H1 (cell line): ENCODE measurements at regions not wholly inside any gene's neighbourhood (a gene's known extent, or its start where the extent isn't known, plus 50 kb on each side); places are given as distances from the start of the nearest gene placed in this dataset.

Experiments
- CTCF ChIA-PET: fragments of 300-600 bp; sonication (Branson Sonifier 250); formaldehyde crosslinking; loops from one replicate; lab custom pipeline; 2021; ENCODE audit not compliant: partially characterized antibody; lab: Charles Lee
- POLR2A ChIA-PET: fragments of 300-600 bp; sonication (Branson Sonifier 250); formaldehyde crosslinking; loops from one replicate; lab custom pipeline; 2021; ENCODE audit warnings: inconsistent platforms; ENCODE audit not compliant: partially characterized antibody; lab: Charles Lee
- DNase-seq, 2 experiments: peaks; one replicate each; pipeline versions ENCODE4 v3.0.0 to v3.0.0-alpha.2; 2010 to 2022; ENCODE audit warnings: low spot score in 2 of 2, low read depth in 1 of 2, mixed read lengths in 1 of 2
- FAIRE-seq: peaks from 2 replicates; lab custom pipeline; 2011; peaks lifted over from hg19 to GRCh38; lab: Jason Lieb, UNC
- H2AFZ ChIP-seq: 2 replicates; pipeline ENCODE4 v1.8.1; 2012; ENCODE audit warnings: low read length, inconsistent platforms
- H2AK5ac ChIP-seq: 2 replicates; pipeline ENCODE4 v1.6.1; 2013; ENCODE audit warnings: low read depth, low read length
- H2BK120ac ChIP-seq: replicated peaks from 2 replicates; pipeline ENCODE3; 2013; ENCODE audit warnings: low read depth, low read length, inconsistent platforms
- H2BK12ac ChIP-seq: 2 replicates; pipeline ENCODE4 v1.6.1; 2013; ENCODE audit warnings: low read depth, low read length
- H2BK15ac ChIP-seq: 2 replicates; pipeline ENCODE4 v1.6.1; 2013; ENCODE audit warnings: low read length
- H2BK20ac ChIP-seq: 2 replicates; pipeline ENCODE4 v1.6.1; 2013; ENCODE audit warnings: low read length
- H2BK5ac ChIP-seq: 2 replicates; pipeline ENCODE4 v1.6.1; 2013; ENCODE audit warnings: low read depth, low read length
- H3K14ac ChIP-seq: 2 replicates; pipeline ENCODE4 v1.6.1; 2013; ENCODE audit warnings: inconsistent platforms; ENCODE audit not compliant: insufficient read length
- H3K18ac ChIP-seq: 2 replicates; pipeline ENCODE4 v1.6.1; 2013; ENCODE audit warnings: low read length; ENCODE audit errors: extremely low read depth
- H3K23ac ChIP-seq: 2 replicates; pipeline ENCODE4 v1.6.1; 2013; ENCODE audit warnings: inconsistent platforms; ENCODE audit not compliant: insufficient read length
- H3K23me2 ChIP-seq: 2 replicates; pipeline ENCODE4 v1.6.1; 2013; ENCODE audit warnings: low read depth, low read length
- H3K27ac ChIP-seq: 2 replicates; pipeline ENCODE4 v1.6.1; 2011; ENCODE audit warnings: low read depth, low read length, inconsistent platforms
- H3K27me3 ChIP-seq, 4 experiments: replicated peaks in 1 of 4; 1 replicate in 1 of 4; 2 replicates in 3 of 4; pipeline versions ENCODE4 v1.6.1 to v1.8.1; 2011 to 2013; ENCODE audit warnings: low read length in 3 of 4, mild to moderate bottlenecking in 3 of 4, inconsistent platforms in 2 of 4, mixed read lengths in 2 of 4, moderate library complexity in 1 of 4; ENCODE audit not compliant: control insufficient read depth in 3 of 4, insufficient read depth in 3 of 4; ENCODE audit errors: extremely low read depth in 1 of 4
- H3K36me3 ChIP-seq, 4 experiments: 2 replicates each; pipeline versions ENCODE4 v1.6.1 to v1.8.1; 2011 to 2013; ENCODE audit warnings: mild to moderate bottlenecking in 4 of 4, low read length in 3 of 4, moderate library complexity in 2 of 4, control low read depth in 1 of 4, inconsistent platforms in 1 of 4; ENCODE audit not compliant: insufficient read depth in 4 of 4, control insufficient read depth in 2 of 4
- H3K4ac ChIP-seq: replicated peaks from 2 replicates; pipeline ENCODE3; 2013; ENCODE audit warnings: low read length, low read depth, mixed read lengths, inconsistent platforms; ENCODE audit not compliant: insufficient read length
- H3K4me1 ChIP-seq, 4 experiments: replicated peaks in 1 of 4; 1 replicate in 1 of 4; 2 replicates in 3 of 4; pipeline versions ENCODE4 v1.6.1 to v1.8.1; 2011 to 2013; ENCODE audit warnings: low read length in 3 of 4, inconsistent platforms in 2 of 4, mixed read lengths in 1 of 4; ENCODE audit not compliant: insufficient read depth in 4 of 4, control insufficient read depth in 3 of 4
- H3K4me2 ChIP-seq, 2 experiments: 2 replicates each; pipeline versions ENCODE4 v1.6.1 to v1.8.1; 2011 to 2013; ENCODE audit warnings: low read depth in 2 of 2, low read length in 2 of 2, control low read depth in 1 of 2, inconsistent platforms in 1 of 2, mild to moderate bottlenecking in 1 of 2; ENCODE audit not compliant: insufficient read depth in 1 of 2
- H3K4me3 ChIP-seq, 4 experiments: fragments of 200-600, 300-600 bp in 1 of 4; sonication (generic), shearing (Covaris generic), sonication (Bioruptor Twin) in 1 of 4; 2 replicates each; pipeline versions ENCODE4 v1.5.1 to v1.8.1; 2011 to 2016; ENCODE audit warnings: low read length in 4 of 4, low read depth in 3 of 4, control low read depth in 2 of 4, inconsistent platforms in 2 of 4, mild to moderate bottlenecking in 2 of 4, mixed read lengths in 1 of 4, moderate library complexity in 1 of 4; ENCODE audit not compliant: insufficient read depth in 2 of 4; ENCODE audit errors: extremely low read depth in 1 of 4
- H3K56ac ChIP-seq: replicated peaks from 2 replicates; pipeline ENCODE3; 2013; ENCODE audit warnings: low read depth, mild to moderate bottlenecking, mixed read lengths, low read length, inconsistent platforms; ENCODE audit not compliant: insufficient read length
- H3K79me1 ChIP-seq: 2 replicates; pipeline ENCODE4 v1.6.1; 2013; ENCODE audit warnings: low read depth, low read length, control low read depth
- H3K79me2 ChIP-seq, 2 experiments: 2 replicates each; pipeline versions ENCODE4 v1.6.1 to v1.8.1; 2012 to 2013; ENCODE audit warnings: low read length in 2 of 2, mild to moderate bottlenecking in 2 of 2, inconsistent platforms in 1 of 2; ENCODE audit not compliant: insufficient read depth in 2 of 2, control insufficient read depth in 1 of 2
- H3K9ac ChIP-seq, 4 experiments: replicated peaks in 1 of 4; 1 replicate in 1 of 4; 2 replicates in 3 of 4; pipeline versions ENCODE4 v1.6.1 to v1.8.1; 2011 to 2013; ENCODE audit warnings: low read depth in 3 of 4, low read length in 3 of 4, control low read depth in 2 of 4, mild to moderate bottlenecking in 2 of 4, moderate library complexity in 2 of 4, inconsistent platforms in 1 of 4; ENCODE audit errors: extremely low read depth in 1 of 4
- H3K9me3 ChIP-seq, 2 experiments: 2 replicates each; pipeline versions ENCODE4 v1.6.1 to v1.8.1; 2012 to 2013; ENCODE audit warnings: mild to moderate bottlenecking in 2 of 2, moderate library complexity in 2 of 2, control low read depth in 1 of 2, inconsistent platforms in 1 of 2, low read depth in 1 of 2, low read length in 1 of 2, mixed read lengths in 1 of 2; ENCODE audit not compliant: insufficient read depth in 2 of 2
- H4K20me1 ChIP-seq, 2 experiments: replicated peaks in 1 of 2; 2 replicates each; pipeline versions ENCODE3 to v1.8.1; 2011 to 2013; ENCODE audit warnings: inconsistent platforms in 2 of 2, low read length in 2 of 2, mild to moderate bottlenecking in 1 of 2; ENCODE audit not compliant: insufficient read depth in 2 of 2, control insufficient read depth in 1 of 2
- H4K5ac ChIP-seq: 2 replicates; pipeline ENCODE4 v1.6.1; 2013; ENCODE audit warnings: low read length, low read depth, mixed read lengths, inconsistent platforms; ENCODE audit not compliant: insufficient read length
- H4K8ac ChIP-seq: 2 replicates; pipeline ENCODE4 v1.8.0; 2013; ENCODE audit warnings: mild to moderate bottlenecking, moderate library complexity, low read length, inconsistent platforms; ENCODE audit not compliant: insufficient read depth; ENCODE audit errors: extremely low read depth
- H4K91ac ChIP-seq: replicated peaks from 2 replicates; pipeline ENCODE3; 2013; ENCODE audit warnings: low read length, mixed read lengths, inconsistent platforms; ENCODE audit not compliant: insufficient read length
- ATF2 ChIP-seq: IDR thresholded peaks from 2 replicates; pipeline ENCODE4 v1.6.1; 2012; ENCODE audit warnings: low read length, inconsistent platforms
- BRCA1 ChIP-seq: IDR thresholded peaks from 2 replicates; pipeline ENCODE4 v1.6.1; 2012; ENCODE audit warnings: low read depth, low read length, improper control_type of control experiment
- CTCF ChIP-seq, 3 experiments: IDR thresholded peaks; 1 replicate in 2 of 3; 2 replicates in 1 of 3; pipeline versions ENCODE4 v1.5.1 to v1.6.1; 2011; ENCODE audit warnings: low read length in 3 of 3, mild to moderate bottlenecking in 3 of 3, inconsistent platforms in 2 of 3, low read depth in 1 of 3, moderate library complexity in 1 of 3; ENCODE audit not compliant: insufficient read depth in 1 of 3; ENCODE audit errors: control extremely low read depth in 1 of 3
- EP300 ChIP-seq, 2 experiments: IDR thresholded peaks; 1 replicate in 1 of 2; 2 replicates in 1 of 2; pipeline ENCODE4 v1.6.1; 2011 to 2012; ENCODE audit warnings: low read depth in 2 of 2, low read length in 2 of 2, mild to moderate bottlenecking in 2 of 2, borderline replicate concordance in 1 of 2, inconsistent platforms in 1 of 2, moderate library complexity in 1 of 2
- JUN ChIP-seq: IDR thresholded peaks from 2 replicates; pipeline ENCODE4 v1.6.1; 2011; ENCODE audit warnings: low read depth, mild to moderate bottlenecking, improper control_type of control experiment, low read length
- PHF8 ChIP-seq: fragments of 200-600 bp; sonication (generic); conservative IDR thresholded peaks from 2 replicates; pipeline ENCODE4 v1.7.1; 2012; ENCODE audit warnings: low read depth, mild to moderate bottlenecking, inconsistent platforms, low read length, moderate library complexity
- RXRA ChIP-seq: IDR thresholded peaks from 2 replicates; pipeline ENCODE4 v1.6.1; 2011; ENCODE audit warnings: low read depth, mild to moderate bottlenecking, low read length, moderate library complexity; ENCODE audit not compliant: insufficient read depth
- SIRT6 ChIP-seq: IDR thresholded peaks from one replicate; pipeline ENCODE4 v1.7.1; 2012; ENCODE audit warnings: low read length, inconsistent platforms
- SIX5 ChIP-seq: IDR thresholded peaks from 2 replicates; pipeline ENCODE4 v1.6.1; 2011; ENCODE audit warnings: mild to moderate bottlenecking, low read depth, low read length
- TBP ChIP-seq: IDR thresholded peaks from 2 replicates; pipeline ENCODE4 v1.6.1; 2011; ENCODE audit warnings: low read depth, low read length, improper control_type of control experiment
- WGBS, 2 experiments: shearing (Covaris generic) in 1 of 2; methylation state at CpG; one replicate each; pipeline versions ENCODE4 v1.1.6 to v1.1.7; 2013 to 2015; ENCODE audit warnings: low lambda C conversion rate in 2 of 2, mixed read lengths in 2 of 2, inconsistent platforms in 1 of 2, low coverage in 1 of 2, missing lambda C conversion rate in 1 of 2; ENCODE audit not compliant: insufficient replicate concordance in 2 of 2, insufficient coverage in 1 of 2, insufficient read length in 1 of 2; ENCODE audit errors: extremely low coverage in 1 of 2, missing lambda C conversion rate in 1 of 2; 5-methylcytosine and 5-hydroxymethylcytosine counted together

- no peak overlapping the region for H3K14ac ChIP-seq
- H3K79me1 ChIP-seq = peaks cover 6% of the 10 kb centered on the region; the same call in 1 of the 2 replicates
- H2AFZ ChIP-seq = no peak overlapping the region
- H2BK120ac ChIP-seq = no peak overlapping the region
- H3K4me2 ChIP-seq = no peak overlapping the region
- no peak overlapping the region for H4K5ac ChIP-seq
- ChIA-PET POLR2A (interaction anchor here (1.4 kb wide), 1 partner anchor 9 kb away, joined by 3 read pairs; no protein-coding TSS in a partner anchor), CTCF (interaction anchor here (0.9 to 2.1 kb wide), 4 partner anchors 20 to 63 kb away, joined by 3 to 5 read pairs (median 4); no protein-coding TSS in a partner anchor)
- H3K9ac ChIP-seq = no peak overlapping the region
- H3K23me2 ChIP-seq = no peaks in the 10 kb centered on the region; the same call in 1 of the 2 replicates
- no peak overlapping the region for H3K23ac ChIP-seq
- no peaks in the 10 kb centered on the region for H4K20me1 ChIP-seq
- 94% methylated on average over 7 of the region's 7 CpGs; no CpG with 5 or more reads in 1 of the 2 experiments for WGBS, 2 experiments
- no peak overlapping the region for H2BK20ac ChIP-seq
- FAIRE-seq (no peak), DNase-seq (no peak)
- no peaks in the 10 kb centered on the region for H3K36me3 ChIP-seq
- H3K4ac ChIP-seq = peak overlapping the region; percentile 59
- H3K56ac ChIP-seq = no peak overlapping the region
- no peaks in the 10 kb centered on the region for H3K9me3 ChIP-seq
- no peaks in the 10 kb centered on the region for H3K27me3 ChIP-seq
- H4K91ac ChIP-seq = peak overlapping the region; percentile 59
- H2BK15ac ChIP-seq = no peak overlapping the region
- H2AK5ac ChIP-seq = no peak overlapping the region
- no peak overlapping the region for H2BK5ac ChIP-seq
- H3K4me1 ChIP-seq = peaks cover 3 to 6% (median 5%) of the 10 kb centered on the region in 4 experiments; a peak in 6 of 7 replicates
- peaks cover 0 to 14% of the 10 kb centered on the region in 2 experiments; a peak in 1 of 4 replicates for H3K79me2 ChIP-seq
- H3K18ac ChIP-seq = no peak overlapping the region
- H4K8ac ChIP-seq = no peak overlapping the region
- no peak overlapping the region for H3K27ac ChIP-seq
- no peak overlapping the region for H3K4me3 ChIP-seq
- no peak overlapping the region for H2BK12ac ChIP-seq
- TF ChIP-seq SIX5 (no peak), ATF2 (no peak), TBP (no peak), JUN (no peak), CTCF (IDR thresholded peaks at IDR 0.05; ENCODE audit: control extremely low read depth in 1 of 3, insufficient read depth in 1 of 3, low read depth in 1 of 3, low read length in 3 of 3) (no peak), PHF8 (no peak), EP300 (IDR thresholded peaks at IDR 0.05; ENCODE audit: borderline replicate concordance in 1 of 2, low read depth in 2 of 2, low read length in 2 of 2) (no peak), SIRT6 (no peak), BRCA1 (no peak), RXRA (no peak)
Observed at GRCh38 chr15:62415498-62415897, 250.4 kb upstream of the C2CD4B start.
